ENCODE measurements at regions not wholly inside any gene's neighbourhood (a gene's known extent, or its start where the extent isn't known, plus 50 kb on each side); places are given as distances from the start of the nearest gene placed in this dataset.
"Not testable (repeated sequence)": the region's sequence is repeated elsewhere in the genome, so short reads cannot be mapped to it uniquely, and the experiment has no call there.

- Histone ChIP-seq H3K4me3 (ENCODE audit: low read length) (no peak overlapping the region), H3K27ac (ENCODE audit: low read length) (no peak overlapping the region), H3K27me3 (ENCODE audit: control insufficient read depth, insufficient read depth, low read length) (no peaks in the 10 kb centered on the region), H3K4me1 (ENCODE audit: control insufficient read depth, insufficient read depth, low read length) (no peaks in the 10 kb centered on the region), H3K9me3 (ENCODE audit: control insufficient read depth, insufficient read depth, low read length) (no peaks in the 10 kb centered on the region), H3K36me3 (ENCODE audit: control insufficient read depth, insufficient read depth, low read length) (no peaks in the 10 kb centered on the region)
- no CpG with 5 or more reads among the region's 3 CpGs for WGBS (ENCODE audit: insufficient coverage, insufficient read length)
- no peak for DNase-seq (ENCODE audit: low read depth, low spot score)
These were observed 95.7 kb upstream of the BASP1 start for GRCh38 chr5:17121776-17122175.

GRCh38 chr5:17123010-17123409 lies 94.4 kb upstream of the BASP1 start:
- no peak overlapping the region for H3K27ac ChIP-seq (ENCODE audit: low read length)
- WGBS (ENCODE audit: insufficient coverage, insufficient read length), result no CpG with 5 or more reads among the region's 5 CpGs
- no peak for DNase-seq (ENCODE audit: low read depth, low spot score)

GRCh38 chr5:17123773-17124172 lies 93.7 kb upstream of the BASP1 start:
- H3K27ac ChIP-seq (ENCODE audit: low read length); H3K9me3 ChIP-seq (ENCODE audit: control insufficient read depth, insufficient read depth, low read length); H3K4me1 ChIP-seq (ENCODE audit: control insufficient read depth, insufficient read depth, low read length); H3K4me3 ChIP-seq (ENCODE audit: low read length); DNase-seq (ENCODE audit: low read depth, low spot score); H3K36me3 ChIP-seq (ENCODE audit: control insufficient read depth, insufficient read depth, low read length); H3K27me3 ChIP-seq (ENCODE audit: control insufficient read depth, insufficient read depth, low read length): not testable (repeated sequence)
- no CpG with 5 or more reads among the region's 3 CpGs for WGBS (ENCODE audit: insufficient coverage, insufficient read length)

More at GRCh38 chr5:17123010-17123409, 94.4 kb upstream of the BASP1 start:
- Histone ChIP-seq H3K27me3 (ENCODE audit: control insufficient read depth, insufficient read depth, low read length) (no peaks in the 10 kb centered on the region), H3K4me3 (ENCODE audit: low read length) (no peak overlapping the region), H3K9me3 (ENCODE audit: control insufficient read depth, insufficient read depth, low read length) (no peaks in the 10 kb centered on the region), H3K4me1 (ENCODE audit: control insufficient read depth, insufficient read depth, low read length) (no peaks in the 10 kb centered on the region), H3K36me3 (ENCODE audit: control insufficient read depth, insufficient read depth, low read length) (no peaks in the 10 kb centered on the region)

- Histone ChIP-seq H3K27me3 (ENCODE audit: control insufficient read depth, insufficient read depth, low read length) (no peaks in the 10 kb centered on the region), H3K9me3 (ENCODE audit: control insufficient read depth, insufficient read depth, low read length) (no peaks in the 10 kb centered on the region), H3K4me1 (ENCODE audit: control insufficient read depth, insufficient read depth, low read length) (no peaks in the 10 kb centered on the region), H3K27ac (ENCODE audit: low read length) (no peak overlapping the region), H3K4me3 (ENCODE audit: low read length) (no peak overlapping the region), H3K36me3 (ENCODE audit: control insufficient read depth, insufficient read depth, low read length) (no peaks in the 10 kb centered on the region)
- WGBS (ENCODE audit: insufficient coverage, insufficient read length), result no CpG with 5 or more reads among the region's 8 CpGs
- DNase-seq (ENCODE audit: low read depth, low spot score), result no peak
These were observed 89.6 kb upstream of the BASP1 start for GRCh38 chr5:17127743-17128231.

- no CpG with 5 or more reads among the region's 14 CpGs for WGBS (ENCODE audit: insufficient coverage, insufficient read length)
These were observed 88.2 kb upstream of the BASP1 start for GRCh38 chr5:17129093-17129849.

GRCh38 chr5:17130302-17130701 lies 87.1 kb upstream of the BASP1 start:
- not testable (repeated sequence) for H3K36me3 ChIP-seq (ENCODE audit: control insufficient read depth, insufficient read depth, low read length); H3K9me3 ChIP-seq (ENCODE audit: control insufficient read depth, insufficient read depth, low read length); H3K27me3 ChIP-seq (ENCODE audit: control insufficient read depth, insufficient read depth, low read length); H3K4me3 ChIP-seq (ENCODE audit: low read length); H3K4me1 ChIP-seq (ENCODE audit: control insufficient read depth, insufficient read depth, low read length); DNase-seq (ENCODE audit: low read depth, low spot score); H3K27ac ChIP-seq (ENCODE audit: low read length)
- no CpG with 5 or more reads among the region's 9 CpGs for WGBS (ENCODE audit: insufficient coverage, insufficient read length)

More at GRCh38 chr5:17129093-17129849, 88.2 kb upstream of the BASP1 start:
- Histone ChIP-seq H3K27me3 (ENCODE audit: control insufficient read depth, insufficient read depth, low read length) (no peaks in the 10 kb centered on the region), H3K27ac (ENCODE audit: low read length) (no peak overlapping the region), H3K36me3 (ENCODE audit: control insufficient read depth, insufficient read depth, low read length) (no peaks in the 10 kb centered on the region), H3K4me3 (ENCODE audit: low read length) (no peak overlapping the region), H3K9me3 (ENCODE audit: control insufficient read depth, insufficient read depth, low read length) (no peaks in the 10 kb centered on the region), H3K4me1 (ENCODE audit: control insufficient read depth, insufficient read depth, low read length) (no peaks in the 10 kb centered on the region)
- DNase-seq (ENCODE audit: low read depth, low spot score), result no peak

- H3K9me3 ChIP-seq (ENCODE audit: control insufficient read depth, insufficient read depth, low read length), result no peaks in the 10 kb centered on the region
- no peak overlapping the region for H3K27ac ChIP-seq (ENCODE audit: low read length)
- H3K27me3 ChIP-seq (ENCODE audit: control insufficient read depth, insufficient read depth, low read length), result no peaks in the 10 kb centered on the region
- H3K4me1 ChIP-seq (ENCODE audit: control insufficient read depth, insufficient read depth, low read length), result no peaks in the 10 kb centered on the region
- H3K36me3 ChIP-seq (ENCODE audit: control insufficient read depth, insufficient read depth, low read length), result no peaks in the 10 kb centered on the region
- no peak overlapping the region for H3K4me3 ChIP-seq (ENCODE audit: low read length)
- whole genome bisulfite sequencing (ENCODE audit: insufficient coverage, insufficient read length), result no CpG with 5 or more reads among the region's 4 CpGs
- no peak for DNase-seq (ENCODE audit: low read depth, low spot score)
These were observed 84.9 kb upstream of the BASP1 start for GRCh38 chr5:17132444-17133083.

- no peaks in the 10 kb centered on the region for H3K27me3 ChIP-seq (ENCODE audit: control insufficient read depth, insufficient read depth, low read length)
- WGBS (ENCODE audit: insufficient coverage, insufficient read length), result no CpG with 5 or more reads among the region's 3 CpGs
- H3K4me1 ChIP-seq (ENCODE audit: control insufficient read depth, insufficient read depth, low read length), result no peaks in the 10 kb centered on the region
- H3K9me3 ChIP-seq (ENCODE audit: control insufficient read depth, insufficient read depth, low read length), result no peaks in the 10 kb centered on the region
- H3K36me3 ChIP-seq (ENCODE audit: control insufficient read depth, insufficient read depth, low read length), result no peaks in the 10 kb centered on the region
- H3K4me3 ChIP-seq (ENCODE audit: low read length), result no peak overlapping the region
- no peak overlapping the region for H3K27ac ChIP-seq (ENCODE audit: low read length)
- no peak for DNase-seq (ENCODE audit: low read depth, low spot score)
These were observed 82.4 kb upstream of the BASP1 start for GRCh38 chr5:17135050-17135449.

GRCh38 chr5:17143335-17143734 lies 74.1 kb upstream of the BASP1 start:
- H3K36me3 ChIP-seq (ENCODE audit: control insufficient read depth, insufficient read depth, low read length), result no peaks in the 10 kb centered on the region
- WGBS (ENCODE audit: insufficient coverage, insufficient read length), result no CpG with 5 or more reads among the region's 7 CpGs
- DNase-seq (ENCODE audit: low read depth, low spot score), result no peak

GRCh38 chr5:17146280-17146841 lies 71.1 kb upstream of the BASP1 start:
- H3K4me1 ChIP-seq (ENCODE audit: control insufficient read depth, insufficient read depth, low read length), result peaks cover 3% of the 10 kb centered on the region; the same call in 1 of the 2 replicates
- H3K27me3 ChIP-seq (ENCODE audit: control insufficient read depth, insufficient read depth, low read length), result no peaks in the 10 kb centered on the region
- no peak for DNase-seq (ENCODE audit: low read depth, low spot score)
- no peaks in the 10 kb centered on the region for H3K36me3 ChIP-seq (ENCODE audit: control insufficient read depth, insufficient read depth, low read length)
- H3K9me3 ChIP-seq (ENCODE audit: control insufficient read depth, insufficient read depth, low read length), result no peaks in the 10 kb centered on the region
- WGBS (ENCODE audit: insufficient coverage, insufficient read length), result no CpG with 5 or more reads among the region's 5 CpGs
- no peak overlapping the region for H3K27ac ChIP-seq (ENCODE audit: low read length)
- no peak overlapping the region for H3K4me3 ChIP-seq (ENCODE audit: low read length)

More at GRCh38 chr5:17143335-17143734, 74.1 kb upstream of the BASP1 start:
- H3K9me3 ChIP-seq (ENCODE audit: control insufficient read depth, insufficient read depth, low read length), result no peaks in the 10 kb centered on the region
- H3K4me3 ChIP-seq (ENCODE audit: low read length), result no peak overlapping the region
- peaks cover 3% of the 10 kb centered on the region; the same call in 1 of the 2 replicates for H3K4me1 ChIP-seq (ENCODE audit: control insufficient read depth, insufficient read depth, low read length)
- H3K27me3 ChIP-seq (ENCODE audit: control insufficient read depth, insufficient read depth, low read length), result no peaks in the 10 kb centered on the region
- no peak overlapping the region for H3K27ac ChIP-seq (ENCODE audit: low read length)

Data from iPS DF 6.9 (cell line).